Stomach (tissue), 4 donors: ENCODE measurements at regions not wholly inside any gene's neighbourhood (a gene's known extent, or its start where the extent isn't known, plus 50 kb on each side); places are given as distances from the start of the nearest gene placed in this dataset.

Experiments
- EP300 ChIP-seq: sonication (generic); formaldehyde crosslinking; IDR thresholded peaks from one replicate; pipeline ENCODE4 v1.6.1; 2017; ENCODE audit warnings: antibody characterized with exemption
- TF ChIP-seq, protein P1 (sequence below), 7 experiments: fragments of 450-650 bp in 4 of 7; fragments of 200-600 bp in 3 of 7; sonication (generic) in 3 of 7; IDR thresholded peaks; one replicate each; pipeline ENCODE4 v1.5.1; 2016 to 2019; ENCODE audit warnings: antibody characterized with exemption in 7 of 7, control low read depth in 2 of 7, mild to moderate bottlenecking in 1 of 7

GRCh38 chr18:41012194-41012593 lies 942.8 kb upstream of the PIK3C3 start:
- TF ChIP-seq, protein P1, sequence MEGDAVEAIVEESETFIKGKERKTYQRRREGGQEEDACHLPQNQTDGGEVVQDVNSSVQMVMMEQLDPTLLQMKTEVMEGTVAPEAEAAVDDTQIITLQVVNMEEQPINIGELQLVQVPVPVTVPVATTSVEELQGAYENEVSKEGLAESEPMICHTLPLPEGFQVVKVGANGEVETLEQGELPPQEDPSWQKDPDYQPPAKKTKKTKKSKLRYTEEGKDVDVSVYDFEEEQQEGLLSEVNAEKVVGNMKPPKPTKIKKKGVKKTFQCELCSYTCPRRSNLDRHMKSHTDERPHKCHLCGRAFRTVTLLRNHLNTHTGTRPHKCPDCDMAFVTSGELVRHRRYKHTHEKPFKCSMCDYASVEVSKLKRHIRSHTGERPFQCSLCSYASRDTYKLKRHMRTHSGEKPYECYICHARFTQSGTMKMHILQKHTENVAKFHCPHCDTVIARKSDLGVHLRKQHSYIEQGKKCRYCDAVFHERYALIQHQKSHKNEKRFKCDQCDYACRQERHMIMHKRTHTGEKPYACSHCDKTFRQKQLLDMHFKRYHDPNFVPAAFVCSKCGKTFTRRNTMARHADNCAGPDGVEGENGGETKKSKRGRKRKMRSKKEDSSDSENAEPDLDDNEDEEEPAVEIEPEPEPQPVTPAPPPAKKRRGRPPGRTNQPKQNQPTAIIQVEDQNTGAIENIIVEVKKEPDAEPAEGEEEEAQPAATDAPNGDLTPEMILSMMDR (IDR thresholded peaks at IDR 0.05), result no peak
- no peak for TF ChIP-seq EP300
